Ascending aorta (tissue), 2 donors: ENCODE measurements at regions not wholly inside any gene's neighbourhood (a gene's known extent, or its start where the extent isn't known, plus 50 kb on each side); places are given as distances from the start of the nearest gene placed in this dataset.

ENCODE experiments used
- DNase-seq, 2 donors: peaks; one replicate each; pipeline ENCODE4 v3.0.0-alpha.2; 2019; ENCODE audit warnings: low spot score in 2 of 2
- H3K27ac ChIP-seq, 2 donors: fragments of 200-600 bp; sonication (generic); one replicate each; pipeline ENCODE4 v1.5.1; 2016 to 2017; ENCODE audit warnings: mild to moderate bottlenecking in 1 of 2
- H3K27me3 ChIP-seq: fragments of 200-600 bp; sonication (generic); one replicate; pipeline ENCODE4 v1.5.1; 2017
- H3K36me3 ChIP-seq, 2 donors: fragments of 200-600 bp; sonication (generic); one replicate each; pipeline ENCODE4 v1.5.1; 2016
- H3K4me1 ChIP-seq, 2 donors: fragments of 200-600 bp; sonication (generic); one replicate each; pipeline ENCODE4 v1.5.1; 2016 to 2017; ENCODE audit warnings: mild to moderate bottlenecking in 1 of 2
- H3K4me3 ChIP-seq, 2 donors: fragments of 200-600 bp; sonication (generic); one replicate each; pipeline ENCODE4 v1.5.1; 2016 to 2017; ENCODE audit warnings: mild to moderate bottlenecking in 1 of 2
- H3K9me3 ChIP-seq, 2 donors: fragments of 200-600 bp; sonication (generic); one replicate each; pipeline ENCODE4 v1.5.1; 2016
- intact Hi-C: fragments of 100-400 bp; cut with DNase I; formaldehyde crosslinking; loops from one replicate; pipeline ENCODE4 v1.15.1; 2023
- TF ChIP-seq, protein P1 (sequence below), 3 experiments: fragments of 200-600 bp in 2 of 3; fragments of 450-650 bp in 1 of 3; sonication (generic) in 2 of 3; IDR thresholded peaks; one replicate each; pipeline ENCODE4 v1.5.1; 2016 to 2019; ENCODE audit warnings: antibody characterized with exemption in 3 of 3, mild to moderate bottlenecking in 1 of 3, moderate library complexity in 1 of 3

- Histone ChIP-seq H3K27ac (no peak overlapping the region), H3K4me1 (peaks cover 0 to 2% of the 10 kb centered on the region in 2 donors), H3K36me3 (no peaks in the 10 kb centered on the region), H3K4me3 (no peak overlapping the region), H3K27me3 (no peaks in the 10 kb centered on the region), H3K9me3 (no peaks in the 10 kb centered on the region)
- intact Hi-C loops, result no loop called here
- TF ChIP-seq, protein P1, sequence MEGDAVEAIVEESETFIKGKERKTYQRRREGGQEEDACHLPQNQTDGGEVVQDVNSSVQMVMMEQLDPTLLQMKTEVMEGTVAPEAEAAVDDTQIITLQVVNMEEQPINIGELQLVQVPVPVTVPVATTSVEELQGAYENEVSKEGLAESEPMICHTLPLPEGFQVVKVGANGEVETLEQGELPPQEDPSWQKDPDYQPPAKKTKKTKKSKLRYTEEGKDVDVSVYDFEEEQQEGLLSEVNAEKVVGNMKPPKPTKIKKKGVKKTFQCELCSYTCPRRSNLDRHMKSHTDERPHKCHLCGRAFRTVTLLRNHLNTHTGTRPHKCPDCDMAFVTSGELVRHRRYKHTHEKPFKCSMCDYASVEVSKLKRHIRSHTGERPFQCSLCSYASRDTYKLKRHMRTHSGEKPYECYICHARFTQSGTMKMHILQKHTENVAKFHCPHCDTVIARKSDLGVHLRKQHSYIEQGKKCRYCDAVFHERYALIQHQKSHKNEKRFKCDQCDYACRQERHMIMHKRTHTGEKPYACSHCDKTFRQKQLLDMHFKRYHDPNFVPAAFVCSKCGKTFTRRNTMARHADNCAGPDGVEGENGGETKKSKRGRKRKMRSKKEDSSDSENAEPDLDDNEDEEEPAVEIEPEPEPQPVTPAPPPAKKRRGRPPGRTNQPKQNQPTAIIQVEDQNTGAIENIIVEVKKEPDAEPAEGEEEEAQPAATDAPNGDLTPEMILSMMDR (IDR thresholded peaks at IDR 0.05), result no peak
- no peak for DNase-seq
These were observed 189.6 kb downstream of the ICE1 start for GRCh38 chr5:5612096-5612495.

GRCh38 chr5:5609935-5610334 is 187.5 kb downstream of the ICE1 start:
- Histone ChIP-seq H3K9me3 (no peaks in the 10 kb centered on the region), H3K27me3 (no peaks in the 10 kb centered on the region), H3K36me3 (no peaks in the 10 kb centered on the region), H3K4me3 (no peak overlapping the region), H3K4me1 (no peaks in the 10 kb centered on the region), H3K27ac (no peak overlapping the region)
- intact Hi-C loops, result no loop called here
- no peak for DNase-seq
- TF ChIP-seq, protein P1 (IDR thresholded peaks at IDR 0.05), result no peak

GRCh38 chr5:5605170-5605764 is 182.8 kb downstream of the ICE1 start:
- intact Hi-C loops, result no loop called here
- H3K4me3 ChIP-seq, result no peak overlapping the region
- TF ChIP-seq, protein P1 (IDR thresholded peaks at IDR 0.05), result no peak

DNA sequence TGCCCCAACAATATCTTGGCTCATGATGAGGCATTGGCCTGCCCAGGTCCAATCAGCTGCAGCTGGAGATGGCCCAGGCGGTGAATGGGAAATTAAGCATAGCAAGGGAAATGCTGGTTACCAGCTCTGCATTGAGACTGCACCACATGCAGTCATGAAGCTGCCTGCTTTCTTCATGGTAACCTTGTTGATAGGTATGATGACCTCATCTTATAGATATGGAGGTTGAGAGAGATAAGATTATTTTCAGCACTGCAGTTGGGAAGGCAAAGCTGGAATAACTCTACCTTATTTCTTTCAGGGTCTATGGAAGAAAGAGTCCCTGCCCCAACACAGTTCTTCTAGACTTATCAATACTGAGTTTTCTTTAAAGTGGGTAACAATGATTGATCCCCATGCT is 180.1 kb downstream of the ICE1 start:
- Histone ChIP-seq H3K4me3 (no peak overlapping the region), H3K4me1 (no peaks in the 10 kb centered on the region), H3K27me3 (no peaks in the 10 kb centered on the region), H3K9me3 (no peaks in the 10 kb centered on the region), H3K36me3 (no peaks in the 10 kb centered on the region), H3K27ac (no peak overlapping the region)
- no peak for DNase-seq
- TF ChIP-seq, protein P1 (IDR thresholded peaks at IDR 0.05), result no peak
- intact Hi-C loops, result no loop called here

More at GRCh38 chr5:5605170-5605764, 182.8 kb downstream of the ICE1 start:
- DNase-seq, result no peak
- Histone ChIP-seq H3K9me3 (no peaks in the 10 kb centered on the region), H3K27me3 (no peaks in the 10 kb centered on the region), H3K36me3 (no peaks in the 10 kb centered on the region), H3K27ac (no peak overlapping the region), H3K4me1 (no peaks in the 10 kb centered on the region)

DNA sequence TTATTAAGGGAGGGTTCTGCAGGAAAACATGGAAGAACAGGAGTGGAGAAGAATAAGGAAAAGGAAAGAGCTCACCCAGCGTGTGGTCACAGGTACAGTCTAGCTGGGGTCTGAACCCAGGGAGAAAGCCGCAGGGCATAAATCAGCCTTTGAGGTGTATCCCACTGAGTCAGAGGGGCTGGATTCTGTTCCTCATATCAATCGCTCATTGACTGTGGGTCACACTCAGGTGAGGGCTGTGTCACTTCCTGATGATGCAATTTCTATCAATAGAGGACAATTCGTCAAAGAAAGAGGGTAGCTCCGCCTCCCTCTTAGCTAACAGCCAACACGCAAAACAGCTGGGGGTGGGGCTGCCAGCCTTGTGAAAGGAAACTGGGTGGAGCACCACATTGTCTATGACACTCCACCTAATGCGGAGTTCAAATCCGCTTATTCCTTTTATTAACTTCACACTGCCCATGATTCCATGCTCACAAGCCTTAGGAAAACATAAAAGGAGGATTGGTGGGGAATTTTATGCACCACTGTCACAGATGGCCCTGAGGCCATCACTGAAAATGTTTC is 176.2 kb downstream of the ICE1 start:
- TF ChIP-seq, protein P1 (IDR thresholded peaks at IDR 0.05), result no peak
- H3K27me3 ChIP-seq, result no peaks in the 10 kb centered on the region
- no peak for DNase-seq
- intact Hi-C loops, result no loop called here
- H3K36me3 ChIP-seq, result no peaks in the 10 kb centered on the region
- no peak overlapping the region for H3K27ac ChIP-seq
- no peaks in the 10 kb centered on the region for H3K9me3 ChIP-seq
- no peak overlapping the region for H3K4me3 ChIP-seq
- H3K4me1 ChIP-seq, result peaks cover 0 to 4% of the 10 kb centered on the region in 2 donors
